ENCODE measurements at regions not wholly inside any gene's neighbourhood (a gene's known extent, or its start where the extent isn't known, plus 50 kb on each side); places are given as distances from the start of the nearest gene placed in this dataset.
"Not testable (repeated sequence)": the region's sequence is repeated elsewhere in the genome, so short reads cannot be mapped to it uniquely, and the experiment has no call there.

DNA sequence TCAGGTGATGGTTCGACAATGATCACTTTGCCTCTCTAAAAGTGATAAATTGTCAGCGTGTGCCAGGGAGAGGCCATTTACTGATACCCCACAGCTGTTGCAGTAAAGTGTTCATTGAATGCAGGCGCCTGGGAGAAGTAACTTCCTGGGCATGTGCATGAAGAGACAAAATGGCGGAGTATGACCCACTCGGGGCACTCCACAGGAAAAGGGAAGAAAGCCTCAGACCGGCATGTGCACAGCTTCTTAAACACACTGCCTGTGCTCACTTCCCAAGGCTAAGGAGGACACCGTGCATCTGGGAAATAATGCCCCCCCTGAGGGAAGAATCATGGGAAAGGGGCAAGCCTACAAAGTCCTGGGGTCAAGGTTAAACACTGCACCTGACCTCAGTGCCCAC is 329.5 kb downstream of the ICE1 start:
- peaks cover 0 to 2% of the 10 kb centered on the region in 2 donors for H3K27me3 ChIP-seq (ENCODE audit: control insufficient read depth in 1 of 2, insufficient read depth in 2 of 2, low read length in 2 of 2)
- no peak overlapping the region for H3K4me3 ChIP-seq (ENCODE audit: low read length in 2 of 2)
- no peak overlapping the region for H3K9ac ChIP-seq (ENCODE audit: low read length in 2 of 2)
- H3K4me1 ChIP-seq (ENCODE audit: control insufficient read depth, insufficient read depth, low read length), result no peaks in the 10 kb centered on the region
- no peak overlapping the region for H3K27ac ChIP-seq (ENCODE audit: low read length)
- H3K36me3 ChIP-seq (ENCODE audit: control insufficient read depth in 2 of 2, insufficient read depth in 2 of 2, low read length in 2 of 2), result no peaks in the 10 kb centered on the region
- H3K9me3 ChIP-seq (ENCODE audit: control insufficient read depth in 2 of 2, low read length in 2 of 2), result no peaks in the 10 kb centered on the region

GRCh38 chr5:5751498-5751897 is 329.0 kb downstream of the ICE1 start:
- Histone ChIP-seq H3K27ac (ENCODE audit: low read length) (no peak overlapping the region), H3K36me3 (ENCODE audit: control insufficient read depth in 2 of 2, insufficient read depth in 2 of 2, low read length in 2 of 2) (no peaks in the 10 kb centered on the region), H3K27me3 (ENCODE audit: control insufficient read depth in 1 of 2, insufficient read depth in 2 of 2, low read length in 2 of 2) (peaks cover 0 to 2% of the 10 kb centered on the region in 2 donors), H3K4me1 (ENCODE audit: control insufficient read depth, insufficient read depth, low read length) (no peaks in the 10 kb centered on the region), H3K9ac (ENCODE audit: low read length in 2 of 2) (no peak overlapping the region), H3K9me3 (ENCODE audit: control insufficient read depth in 2 of 2, low read length in 2 of 2) (no peaks in the 10 kb centered on the region), H3K4me3 (ENCODE audit: low read length in 2 of 2) (no peak overlapping the region)

- Histone ChIP-seq H3K36me3 (ENCODE audit: control insufficient read depth in 2 of 2, insufficient read depth in 2 of 2, low read length in 2 of 2) (no peaks in the 10 kb centered on the region), H3K9ac (ENCODE audit: low read length in 2 of 2) (no peak overlapping the region), H3K9me3 (ENCODE audit: control insufficient read depth in 2 of 2, low read length in 2 of 2) (peaks cover 6 to 13% of the 10 kb centered on the region in 2 donors), H3K4me3 (ENCODE audit: low read length in 2 of 2) (no peak overlapping the region), H3K27me3 (ENCODE audit: control insufficient read depth in 1 of 2, insufficient read depth in 2 of 2, low read length in 2 of 2) (no peaks in the 10 kb centered on the region), H3K4me1 (ENCODE audit: control insufficient read depth, insufficient read depth, low read length) (no peaks in the 10 kb centered on the region), H3K27ac (ENCODE audit: low read length) (no peak overlapping the region)
Measured at GRCh38 chr5:5741418-5741817, 318.9 kb downstream of the ICE1 start.

DNA sequence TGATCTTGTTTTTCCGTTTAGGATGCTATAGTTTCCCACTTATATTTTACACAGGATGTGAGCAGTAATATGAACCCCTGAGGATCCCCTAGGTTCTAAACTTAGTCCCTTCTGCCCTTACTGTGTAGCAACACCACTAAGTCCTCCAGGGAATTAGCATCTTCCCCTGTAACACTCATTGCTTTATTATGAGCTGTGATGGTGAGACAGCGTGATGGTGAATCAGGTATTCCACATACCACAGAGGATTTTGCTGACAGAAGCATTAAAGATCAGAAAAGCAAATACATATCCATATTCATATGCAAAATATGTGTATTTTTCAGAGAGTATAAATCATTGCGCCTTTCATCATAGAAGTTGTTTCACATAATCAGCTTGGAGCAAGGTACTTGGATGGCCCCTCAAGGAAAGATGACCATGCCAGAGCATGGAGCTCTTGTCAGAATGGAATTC is 317.0 kb downstream of the ICE1 start:
- Histone ChIP-seq H3K27ac (ENCODE audit: low read length) (no peak overlapping the region), H3K9me3 (ENCODE audit: control insufficient read depth in 2 of 2, low read length in 2 of 2) (peaks cover 5 to 10% of the 10 kb centered on the region in 2 donors), H3K36me3 (ENCODE audit: control insufficient read depth in 2 of 2, insufficient read depth in 2 of 2, low read length in 2 of 2) (no peaks in the 10 kb centered on the region), H3K27me3 (ENCODE audit: control insufficient read depth in 1 of 2, insufficient read depth in 2 of 2, low read length in 2 of 2) (no peaks in the 10 kb centered on the region), H3K9ac (ENCODE audit: low read length in 2 of 2) (no peak overlapping the region), H3K4me3 (ENCODE audit: low read length in 2 of 2) (no peak overlapping the region), H3K4me1 (ENCODE audit: control insufficient read depth, insufficient read depth, low read length) (no peaks in the 10 kb centered on the region)

DNA sequence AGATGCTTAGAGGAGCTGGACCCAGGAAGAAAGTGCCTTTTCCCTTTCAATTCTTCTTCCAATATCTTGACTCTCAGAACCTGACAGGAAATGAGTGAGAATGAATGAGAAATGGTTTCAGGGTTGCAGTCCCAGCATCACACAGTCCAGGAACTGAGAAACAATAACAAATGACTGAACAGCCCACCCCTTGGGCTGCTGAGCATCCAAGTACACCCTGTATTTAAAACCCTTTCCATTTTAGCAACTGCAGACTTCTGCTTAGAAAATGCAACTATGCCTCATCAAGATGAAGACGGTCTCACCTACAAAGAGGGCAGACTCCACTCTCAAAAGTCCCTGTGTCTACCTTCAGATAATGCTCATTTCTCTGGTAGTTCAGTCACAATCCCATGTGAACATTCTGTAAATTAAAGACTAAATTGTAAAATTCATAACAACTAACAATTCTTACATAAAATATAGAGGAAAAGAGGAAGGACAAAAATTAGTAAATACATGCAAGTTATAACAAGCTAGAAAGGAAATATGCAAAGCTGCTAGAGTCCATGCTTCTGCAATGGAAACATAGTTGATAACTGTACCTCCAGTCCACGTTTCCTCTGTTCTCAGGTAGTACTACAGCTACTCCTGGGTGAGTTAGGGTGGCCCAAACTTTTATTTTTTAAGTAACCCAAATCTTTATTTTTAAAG is 316.5 kb downstream of the ICE1 start:
- Histone ChIP-seq H3K27ac (ENCODE audit: low read length) (no peak overlapping the region), H3K4me3 (ENCODE audit: low read length in 2 of 2) (no peak overlapping the region), H3K9me3 (ENCODE audit: control insufficient read depth in 2 of 2, low read length in 2 of 2) (peaks cover 0 to 6% of the 10 kb centered on the region in 2 donors), H3K9ac (ENCODE audit: low read length in 2 of 2) (no peak overlapping the region), H3K4me1 (ENCODE audit: control insufficient read depth, insufficient read depth, low read length) (no peaks in the 10 kb centered on the region), H3K36me3 (ENCODE audit: control insufficient read depth in 2 of 2, insufficient read depth in 2 of 2, low read length in 2 of 2) (no peaks in the 10 kb centered on the region), H3K27me3 (ENCODE audit: control insufficient read depth in 1 of 2, insufficient read depth in 2 of 2, low read length in 2 of 2) (no peaks in the 10 kb centered on the region)

DNA sequence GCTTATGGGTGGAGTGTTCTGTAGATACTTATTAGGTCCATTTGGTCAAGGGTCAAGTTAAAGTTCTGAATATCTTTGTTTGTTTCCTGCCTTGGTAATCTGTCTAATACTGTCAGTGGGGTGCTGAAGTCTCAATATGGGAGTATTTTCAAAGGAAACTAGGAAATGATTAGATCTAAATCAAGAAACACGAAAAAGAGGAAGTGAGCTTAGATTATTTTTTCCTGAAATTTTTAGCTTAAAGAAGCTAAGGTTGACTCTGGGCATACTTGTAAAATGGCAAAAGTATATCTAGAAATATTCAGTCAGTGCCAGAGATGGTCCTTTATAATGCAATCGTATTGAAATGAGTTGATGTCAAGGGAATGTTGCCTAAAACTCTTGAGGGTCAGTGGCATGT is 313.5 kb downstream of the ICE1 start:
- Histone ChIP-seq H3K9me3 (ENCODE audit: control insufficient read depth in 2 of 2, low read length in 2 of 2) (no peaks in the 10 kb centered on the region), H3K27ac (ENCODE audit: low read length) (no peak overlapping the region), H3K36me3 (ENCODE audit: control insufficient read depth in 2 of 2, insufficient read depth in 2 of 2, low read length in 2 of 2) (no peaks in the 10 kb centered on the region), H3K4me1 (ENCODE audit: control insufficient read depth, insufficient read depth, low read length) (no peaks in the 10 kb centered on the region), H3K4me3 (ENCODE audit: low read length in 2 of 2) (no peak overlapping the region), H3K9ac (ENCODE audit: low read length in 2 of 2) (no peak overlapping the region), H3K27me3 (ENCODE audit: control insufficient read depth in 1 of 2, insufficient read depth in 2 of 2, low read length in 2 of 2) (no peaks in the 10 kb centered on the region)

- not testable (repeated sequence) for H3K9ac ChIP-seq (ENCODE audit: low read length in 2 of 2); H3K36me3 ChIP-seq (ENCODE audit: control insufficient read depth in 2 of 2, insufficient read depth in 2 of 2, low read length in 2 of 2); H3K4me1 ChIP-seq (ENCODE audit: control insufficient read depth, insufficient read depth, low read length); H3K9me3 ChIP-seq (ENCODE audit: control insufficient read depth in 2 of 2, low read length in 2 of 2); H3K27ac ChIP-seq (ENCODE audit: low read length); H3K4me3 ChIP-seq (ENCODE audit: low read length in 2 of 2); H3K27me3 ChIP-seq (ENCODE audit: control insufficient read depth in 1 of 2, insufficient read depth in 2 of 2, low read length in 2 of 2)
Measured at GRCh38 chr5:5733058-5733457, 310.6 kb downstream of the ICE1 start.

DNA sequence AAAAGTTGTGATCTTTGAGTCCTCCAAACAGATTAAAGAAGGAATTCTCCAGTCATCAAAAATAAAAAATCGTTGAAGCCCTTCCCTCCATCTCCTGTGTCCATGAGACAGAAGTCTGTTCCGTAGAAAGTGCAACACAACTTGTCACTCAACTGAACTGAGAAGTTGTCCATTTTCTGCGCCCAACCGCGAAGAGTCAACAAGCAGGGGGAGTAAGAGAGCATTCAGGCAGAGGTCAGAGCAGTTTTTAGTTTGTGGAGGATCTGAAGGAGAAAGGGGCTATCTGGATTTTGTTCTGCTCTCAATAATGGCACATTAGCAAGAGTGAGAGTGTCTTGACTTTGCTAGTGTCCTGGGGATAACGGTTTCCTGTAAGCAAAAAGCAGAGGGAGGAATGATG is 303.9 kb downstream of the ICE1 start:
- Histone ChIP-seq H3K27me3 (ENCODE audit: control insufficient read depth in 1 of 2, insufficient read depth in 2 of 2, low read length in 2 of 2) (peaks cover 0 to 3% of the 10 kb centered on the region in 2 donors), H3K4me1 (ENCODE audit: control insufficient read depth, insufficient read depth, low read length) (no peaks in the 10 kb centered on the region), H3K4me3 (ENCODE audit: low read length in 2 of 2) (no peak overlapping the region), H3K27ac (ENCODE audit: low read length) (no peak overlapping the region), H3K9ac (ENCODE audit: low read length in 2 of 2) (no peak overlapping the region), H3K9me3 (ENCODE audit: control insufficient read depth in 2 of 2, low read length in 2 of 2) (no peaks in the 10 kb centered on the region), H3K36me3 (ENCODE audit: control insufficient read depth in 2 of 2, insufficient read depth in 2 of 2, low read length in 2 of 2) (no peaks in the 10 kb centered on the region)

DNA sequence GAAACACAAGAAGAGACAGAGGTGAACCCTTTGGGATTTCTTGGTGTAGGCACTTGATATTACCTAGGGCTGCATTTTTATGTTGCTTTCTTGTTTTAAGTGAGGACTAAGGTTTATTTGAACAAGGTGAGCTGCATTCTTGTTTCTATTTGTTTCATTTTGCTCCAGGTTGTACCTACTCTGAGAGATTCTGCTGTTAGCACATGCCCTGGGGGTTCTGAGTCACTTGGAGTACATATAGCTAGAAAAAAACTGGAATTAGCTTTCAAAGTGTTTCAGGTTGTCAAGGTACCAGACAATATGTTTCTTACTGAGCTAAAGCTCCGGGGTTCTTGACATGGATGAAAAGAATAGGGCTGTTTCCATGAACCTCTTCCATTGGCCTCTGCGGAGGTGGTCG is 299.4 kb downstream of the ICE1 start:
- no peak overlapping the region for H3K4me3 ChIP-seq (ENCODE audit: low read length in 2 of 2)
- H3K9ac ChIP-seq (ENCODE audit: low read length in 2 of 2), result no peak overlapping the region
- no peaks in the 10 kb centered on the region for H3K36me3 ChIP-seq (ENCODE audit: control insufficient read depth in 2 of 2, insufficient read depth in 2 of 2, low read length in 2 of 2)
- H3K27me3 ChIP-seq (ENCODE audit: control insufficient read depth in 1 of 2, insufficient read depth in 2 of 2, low read length in 2 of 2), result peaks cover 0 to 3% of the 10 kb centered on the region in 2 donors
- no peak overlapping the region for H3K27ac ChIP-seq (ENCODE audit: low read length)
- H3K4me1 ChIP-seq (ENCODE audit: control insufficient read depth, insufficient read depth, low read length), result no peaks in the 10 kb centered on the region
- no peaks in the 10 kb centered on the region for H3K9me3 ChIP-seq (ENCODE audit: control insufficient read depth in 2 of 2, low read length in 2 of 2)

- Histone ChIP-seq H3K4me1 (ENCODE audit: control insufficient read depth, insufficient read depth, low read length) (no peaks in the 10 kb centered on the region), H3K9ac (ENCODE audit: low read length in 2 of 2) (no peak overlapping the region), H3K27me3 (ENCODE audit: control insufficient read depth in 1 of 2, insufficient read depth in 2 of 2, low read length in 2 of 2) (no peaks in the 10 kb centered on the region), H3K36me3 (ENCODE audit: control insufficient read depth in 2 of 2, insufficient read depth in 2 of 2, low read length in 2 of 2) (no peaks in the 10 kb centered on the region), H3K4me3 (ENCODE audit: low read length in 2 of 2) (no peak overlapping the region), H3K27ac (ENCODE audit: low read length) (no peak overlapping the region), H3K9me3 (ENCODE audit: control insufficient read depth in 2 of 2, low read length in 2 of 2) (no peaks in the 10 kb centered on the region)
Measured at GRCh38 chr5:5719292-5719691, 296.8 kb downstream of the ICE1 start.

- H3K9me3 ChIP-seq (ENCODE audit: control insufficient read depth in 2 of 2, low read length in 2 of 2), result no peaks in the 10 kb centered on the region
- H3K27ac ChIP-seq (ENCODE audit: low read length), result no peak overlapping the region
- H3K27me3 ChIP-seq (ENCODE audit: control insufficient read depth in 1 of 2, insufficient read depth in 2 of 2, low read length in 2 of 2), result no peaks in the 10 kb centered on the region
Measured at GRCh38 chr5:5716665-5717064, 294.2 kb downstream of the ICE1 start.

More at GRCh38 chr5:5716665-5717064, 294.2 kb downstream of the ICE1 start:
- H3K9ac ChIP-seq (ENCODE audit: low read length in 2 of 2), result no peak overlapping the region
- no peaks in the 10 kb centered on the region for H3K36me3 ChIP-seq (ENCODE audit: control insufficient read depth in 2 of 2, insufficient read depth in 2 of 2, low read length in 2 of 2)
- H3K4me3 ChIP-seq (ENCODE audit: low read length in 2 of 2), result no peak overlapping the region
- H3K4me1 ChIP-seq (ENCODE audit: control insufficient read depth, insufficient read depth, low read length), result no peaks in the 10 kb centered on the region

All from stomach smooth muscle (tissue), 2 donors.